HFF-Myc (cell line): ENCODE measurements at regions not wholly inside any gene's neighbourhood (a gene's known extent, or its start where the extent isn't known, plus 50 kb on each side); places are given as distances from the start of the nearest gene placed in this dataset.
"Not testable (repeated sequence)": the region's sequence is repeated elsewhere in the genome, so short reads cannot be mapped to it uniquely, and the experiment has no call there.

Source experiments
- DNase-seq: peaks from one replicate; pipeline ENCODE4 v3.0.0-alpha.2; 2011; ENCODE audit warnings: low read depth; ENCODE audit errors: extremely low read depth
- H3K4me3 ChIP-seq: replicated peaks from 2 replicates; pipeline ENCODE4 v1.5.1; 2011; ENCODE audit warnings: low read depth, mild to moderate bottlenecking, control low read depth, low read length
- TF ChIP-seq, protein P1 (sequence below): IDR thresholded peaks from 2 replicates; pipeline ENCODE4 v1.5.1; 2012; ENCODE audit warnings: mild to moderate bottlenecking, low read depth, low read length, control low read depth; ENCODE audit errors: missing control alignments

DNA sequence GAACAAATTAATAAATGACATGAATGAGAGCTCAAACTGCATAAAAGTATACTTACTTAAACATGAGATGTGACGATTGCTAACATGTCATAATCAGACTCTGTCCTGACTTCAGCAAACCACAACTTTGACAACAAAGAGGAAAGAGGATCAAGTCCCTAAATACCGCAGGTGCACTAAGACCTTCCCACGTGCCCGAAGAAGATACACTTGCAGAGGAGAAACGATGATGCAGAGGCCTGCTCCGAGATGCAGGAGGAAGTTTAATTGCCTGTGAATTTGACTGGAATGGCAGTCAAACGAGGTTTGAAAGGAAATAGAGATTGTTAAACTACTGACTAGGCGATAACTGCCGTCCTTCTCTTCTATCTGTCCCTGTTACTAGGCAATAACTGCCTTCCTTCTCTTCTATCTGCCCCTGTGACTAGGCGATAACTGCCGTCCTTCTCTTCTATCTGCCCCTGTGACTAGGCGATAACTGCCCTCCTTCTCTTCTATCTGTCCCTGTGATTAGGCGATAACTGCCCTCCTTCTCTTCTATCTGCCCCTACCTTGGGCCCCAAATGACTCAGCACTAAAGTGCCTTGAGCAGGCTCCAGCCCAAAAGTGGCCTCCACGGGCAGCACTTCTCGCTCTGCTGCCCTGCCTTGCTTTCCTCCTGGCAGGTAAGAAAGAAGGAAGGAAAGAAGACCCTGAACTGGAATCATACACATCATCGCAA, 2226.0 kb upstream of the DEFB115 start:
- not testable (repeated sequence) for H3K4me3 ChIP-seq, DNase-seq

DNA sequence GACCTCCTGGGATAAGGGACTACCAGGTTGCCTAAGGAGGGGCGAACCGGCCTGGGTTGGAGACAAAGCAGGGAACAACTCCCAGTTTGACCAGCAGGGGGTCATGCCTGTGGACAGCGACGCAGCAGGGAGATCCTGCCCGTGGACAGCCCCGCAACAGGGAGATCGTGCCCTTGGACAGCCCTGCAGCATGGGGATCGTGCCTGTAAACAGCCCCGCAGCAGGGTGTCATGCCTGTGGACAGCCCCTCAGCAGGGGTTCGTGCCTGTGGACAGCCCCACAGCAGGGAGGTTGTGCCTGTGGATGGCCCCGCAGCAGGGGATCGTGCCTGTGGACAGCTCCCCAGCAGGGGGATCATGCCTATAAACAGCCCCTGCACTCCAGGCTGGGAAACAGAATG, 2213.2 kb upstream of the DEFB115 start:
- not testable (repeated sequence) for H3K4me3 ChIP-seq, DNase-seq

DNA sequence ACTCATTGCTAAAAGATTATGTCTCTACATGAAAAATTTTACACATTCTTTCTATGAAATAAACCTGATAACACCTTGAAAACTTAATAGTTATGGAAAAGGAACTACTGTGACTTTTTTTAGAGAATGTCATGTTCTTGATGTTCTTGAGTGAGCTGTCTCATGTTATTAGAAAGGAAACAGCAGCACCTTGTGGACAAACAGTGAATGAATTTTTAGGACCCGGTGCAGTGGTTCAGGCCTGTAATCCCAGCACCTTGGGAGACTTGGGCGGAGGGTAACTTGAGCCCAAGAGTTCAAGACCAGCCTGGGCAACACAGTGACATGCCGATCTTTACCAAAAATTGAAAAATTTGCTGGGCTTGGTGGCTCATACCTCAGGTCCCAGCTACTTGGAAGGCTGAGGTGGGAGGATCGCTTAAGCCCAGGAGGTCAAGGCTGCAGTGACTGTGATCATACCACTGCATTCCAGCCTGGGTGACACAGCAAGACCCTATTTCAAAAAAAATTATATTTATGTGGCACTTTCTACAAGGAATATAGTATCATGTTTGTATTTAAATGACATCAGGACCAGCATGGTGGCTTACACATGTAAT, 2207.4 kb upstream of the DEFB115 start:
- not testable (repeated sequence) for H3K4me3 ChIP-seq, DNase-seq

DNA sequence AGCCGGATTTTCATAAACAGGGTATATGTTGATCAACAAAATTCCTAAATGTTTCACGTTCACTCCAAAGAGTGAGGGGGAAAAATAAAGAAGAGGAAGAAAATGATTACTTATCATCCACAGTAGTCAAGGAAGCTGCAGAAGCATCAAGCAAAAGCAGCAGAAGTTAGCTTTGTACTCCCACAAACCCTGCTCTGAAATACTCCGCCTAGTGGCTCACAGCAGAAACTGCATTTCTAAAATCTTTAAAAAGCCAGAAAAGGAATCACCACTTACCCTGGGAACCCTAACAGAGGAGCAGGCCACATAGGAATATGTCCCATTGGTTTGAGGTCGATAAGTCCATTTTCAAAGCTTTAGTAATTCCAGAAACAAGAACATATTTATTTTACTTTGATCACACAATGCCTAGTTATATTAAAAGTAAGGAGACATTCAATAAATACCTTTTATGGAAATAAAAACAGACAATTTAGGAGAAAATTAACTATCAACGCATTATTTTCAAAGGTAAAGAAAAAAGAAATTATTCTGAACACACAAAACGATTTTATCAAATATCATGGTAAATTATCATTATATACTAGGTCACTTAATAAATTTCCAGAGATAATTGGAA, 2199.5 kb upstream of the DEFB115 start:
- DNase-seq, H3K4me3 ChIP-seq: not testable (repeated sequence)
- TF ChIP-seq, protein P1, sequence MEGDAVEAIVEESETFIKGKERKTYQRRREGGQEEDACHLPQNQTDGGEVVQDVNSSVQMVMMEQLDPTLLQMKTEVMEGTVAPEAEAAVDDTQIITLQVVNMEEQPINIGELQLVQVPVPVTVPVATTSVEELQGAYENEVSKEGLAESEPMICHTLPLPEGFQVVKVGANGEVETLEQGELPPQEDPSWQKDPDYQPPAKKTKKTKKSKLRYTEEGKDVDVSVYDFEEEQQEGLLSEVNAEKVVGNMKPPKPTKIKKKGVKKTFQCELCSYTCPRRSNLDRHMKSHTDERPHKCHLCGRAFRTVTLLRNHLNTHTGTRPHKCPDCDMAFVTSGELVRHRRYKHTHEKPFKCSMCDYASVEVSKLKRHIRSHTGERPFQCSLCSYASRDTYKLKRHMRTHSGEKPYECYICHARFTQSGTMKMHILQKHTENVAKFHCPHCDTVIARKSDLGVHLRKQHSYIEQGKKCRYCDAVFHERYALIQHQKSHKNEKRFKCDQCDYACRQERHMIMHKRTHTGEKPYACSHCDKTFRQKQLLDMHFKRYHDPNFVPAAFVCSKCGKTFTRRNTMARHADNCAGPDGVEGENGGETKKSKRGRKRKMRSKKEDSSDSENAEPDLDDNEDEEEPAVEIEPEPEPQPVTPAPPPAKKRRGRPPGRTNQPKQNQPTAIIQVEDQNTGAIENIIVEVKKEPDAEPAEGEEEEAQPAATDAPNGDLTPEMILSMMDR, result peak; percentile 59

DNA sequence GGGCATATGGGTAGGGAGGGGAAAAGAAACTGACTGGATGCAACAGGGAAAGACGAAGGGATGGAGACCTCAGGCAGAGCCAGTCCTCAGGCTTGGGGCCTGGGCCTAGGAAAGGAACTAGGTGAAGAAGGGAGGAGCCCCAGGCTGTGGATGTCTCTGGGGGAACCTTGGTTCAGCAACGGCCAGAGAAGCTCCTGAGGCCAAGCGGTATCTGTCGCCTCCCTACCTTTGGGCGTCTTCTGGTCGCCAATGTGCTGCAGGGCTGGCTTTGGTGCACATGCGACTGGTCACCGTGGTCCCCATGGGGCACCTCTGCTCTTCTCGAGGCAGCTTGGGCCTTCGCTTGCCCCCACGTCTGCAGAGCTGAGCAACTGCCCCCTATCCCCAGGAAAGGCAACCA, 2195.0 kb upstream of the DEFB115 start:
- not testable (repeated sequence) for DNase-seq, H3K4me3 ChIP-seq

DNA sequence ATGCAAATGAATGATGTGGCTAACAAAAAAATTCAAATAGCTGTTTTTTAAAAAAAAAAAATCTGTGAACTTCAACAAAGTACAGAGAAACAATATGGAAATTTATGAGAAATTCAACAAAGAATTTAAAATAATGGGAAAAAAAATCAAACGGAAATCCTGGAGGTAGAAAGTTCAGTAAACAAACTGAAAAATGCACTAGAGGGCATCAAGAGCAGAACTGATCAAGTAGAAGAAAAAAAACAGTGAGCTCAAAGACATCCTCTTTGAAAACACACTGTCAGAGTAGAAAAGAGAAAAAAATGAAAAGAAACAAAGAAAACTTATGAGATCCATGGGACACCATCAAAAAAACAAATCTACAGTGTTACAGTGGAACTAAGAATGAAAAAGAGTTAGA, 2191.1 kb upstream of the DEFB115 start:
- H3K4me3 ChIP-seq, DNase-seq: not testable (repeated sequence)

DNA sequence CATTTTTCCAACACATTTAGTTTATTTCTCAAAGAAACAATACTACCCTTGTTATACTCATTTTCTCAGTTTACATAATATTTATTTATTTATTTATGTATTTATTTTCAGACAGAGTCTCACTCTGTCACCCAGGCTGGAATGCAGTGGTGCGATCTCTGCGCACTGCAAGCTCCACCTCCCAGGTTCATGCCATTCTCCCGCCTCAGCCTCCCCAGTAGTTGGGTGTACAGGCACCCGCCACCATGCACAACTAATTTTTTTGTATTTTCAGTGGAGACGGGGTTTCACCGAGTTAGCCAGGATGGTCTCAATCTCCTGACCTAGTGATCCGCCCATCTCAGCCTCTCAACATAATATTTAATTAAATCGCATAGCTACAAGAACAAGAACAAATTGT, 2183.8 kb upstream of the DEFB115 start:
- H3K4me3 ChIP-seq, DNase-seq: not testable (repeated sequence)

DNA sequence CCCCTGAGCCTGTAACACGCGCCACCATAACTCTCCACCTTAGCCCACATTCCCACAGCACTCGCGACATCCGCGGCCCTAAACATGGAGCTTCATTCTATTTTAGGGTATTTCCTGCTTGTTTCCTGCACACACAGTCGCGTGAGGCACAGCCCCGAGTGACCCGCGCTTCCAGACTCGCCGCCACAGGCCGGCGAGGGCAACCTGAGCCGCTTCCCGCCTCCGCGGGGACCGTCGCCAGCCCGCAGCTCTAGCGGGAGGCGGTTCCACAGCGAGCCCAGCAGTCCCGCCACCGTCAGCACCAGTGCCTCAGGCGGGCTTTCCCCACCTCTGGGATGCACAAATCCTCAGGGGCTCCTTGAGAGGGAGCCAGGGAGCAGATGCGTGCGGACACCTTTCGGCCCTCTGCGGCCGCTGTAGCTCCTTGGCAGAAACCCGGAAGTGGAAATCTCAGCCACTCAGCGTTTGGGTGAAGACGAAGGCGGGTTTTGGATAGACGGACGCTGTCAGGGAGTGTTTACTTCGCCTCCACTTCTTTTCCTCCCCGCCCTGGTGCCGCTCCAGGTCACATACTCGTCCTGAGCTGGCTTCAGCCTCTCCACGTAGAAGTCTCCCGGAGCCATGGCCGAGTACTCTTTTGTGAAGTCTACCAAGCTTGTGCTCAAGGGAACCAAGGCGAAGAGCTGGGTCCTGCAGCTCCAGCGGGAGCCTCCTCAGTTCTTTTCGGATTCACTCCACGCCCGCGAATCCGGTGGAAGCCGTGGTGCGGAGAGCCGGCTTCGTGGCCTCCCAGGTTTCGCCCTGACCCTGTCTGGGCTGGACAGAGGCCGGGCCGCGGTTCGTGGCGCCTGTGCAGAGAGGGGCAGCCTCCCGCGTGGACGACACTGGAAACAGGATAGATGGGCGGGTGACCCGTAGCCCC, 2177.4 kb upstream of the DEFB115 start:
- no peak for DNase-seq
- TF ChIP-seq, protein P1, result no peak
- no peak overlapping the region for H3K4me3 ChIP-seq

DNA sequence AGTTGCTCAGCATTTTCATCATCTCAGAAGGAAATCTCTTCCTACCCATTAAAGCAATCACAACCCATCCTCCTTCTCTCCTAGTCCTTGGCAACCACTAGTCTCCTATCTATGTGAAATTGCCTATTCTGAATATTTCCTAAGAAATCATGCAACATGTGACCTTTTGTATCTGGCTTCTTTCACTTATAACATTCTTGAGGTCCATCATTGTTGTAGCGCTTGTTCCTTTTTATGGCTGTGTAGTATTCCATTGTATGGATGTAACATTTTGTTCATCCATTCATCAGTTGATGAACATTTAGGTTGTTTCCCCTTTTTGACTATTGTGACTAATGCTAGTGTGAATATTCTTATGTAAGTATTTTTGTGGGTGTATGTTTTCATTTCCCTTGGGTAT, 2175.8 kb upstream of the DEFB115 start:
- not testable (repeated sequence) for H3K4me3 ChIP-seq, DNase-seq

DNA sequence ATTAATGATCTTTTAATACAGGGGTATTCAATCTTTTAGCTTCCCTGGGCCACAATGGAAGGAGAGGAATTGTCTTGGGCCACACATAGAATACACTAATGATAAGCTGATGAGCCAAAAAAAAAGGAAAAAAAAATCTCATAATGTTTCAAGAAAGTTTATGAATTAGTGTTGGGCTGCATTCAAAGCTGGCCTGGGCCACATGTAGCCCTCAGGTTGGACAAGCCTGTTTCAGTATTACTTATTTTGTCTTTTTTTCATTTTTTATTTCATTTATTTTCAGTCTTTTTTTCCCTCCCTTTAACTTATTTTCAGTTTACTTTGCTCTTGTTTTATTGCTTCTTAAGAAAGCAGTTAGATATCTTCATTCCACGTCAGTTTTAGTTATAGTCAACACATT, 2171.8 kb upstream of the DEFB115 start:
- H3K4me3 ChIP-seq, result no peak overlapping the region
- TF ChIP-seq, protein P1, result no peak

DNA sequence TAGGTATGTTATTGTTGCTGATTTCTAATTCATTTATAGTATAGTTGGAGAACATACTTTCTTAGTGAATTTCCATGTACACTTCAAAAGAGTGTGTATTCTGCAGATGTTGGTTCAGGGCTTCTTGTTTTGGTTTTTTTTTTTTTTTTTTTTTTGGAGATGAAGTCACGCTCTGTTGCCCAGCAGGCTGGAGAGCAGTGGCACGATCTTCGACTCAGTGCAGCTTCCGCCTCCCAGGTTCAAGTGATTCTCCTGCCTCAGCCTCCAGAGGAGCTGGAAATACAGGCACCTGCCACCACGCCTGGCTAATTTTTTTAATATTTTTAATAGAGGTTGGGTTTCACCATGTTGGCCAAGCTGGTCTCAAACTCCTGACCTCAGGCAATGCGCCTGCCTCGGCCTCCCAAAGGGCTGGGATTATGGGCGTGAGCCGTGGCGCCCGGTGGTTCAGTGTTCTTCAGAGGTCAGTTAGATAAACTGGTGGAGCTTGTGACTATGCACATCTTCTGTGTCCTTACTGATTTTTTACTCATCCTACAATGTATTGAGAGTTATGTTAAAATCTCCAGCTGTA, 2171.2 kb upstream of the DEFB115 start:
- DNase-seq, result not testable (repeated sequence)

More for the DNA sequence above, 2171.8 kb upstream of the DEFB115 start:
- DNase-seq, result no peak

More for the DNA sequence above, 2171.2 kb upstream of the DEFB115 start:
- H3K4me3 ChIP-seq, result not testable (repeated sequence)
